GM21360 (cell line): ENCODE measurements at regions not wholly inside any gene's neighbourhood (a gene's known extent, or its start where the extent isn't known, plus 50 kb on each side); places are given as distances from the start of the nearest gene placed in this dataset.

Experiments
- ATAC-seq: cut with Tn5 transposase; IDR thresholded peaks from one replicate; pipeline ENCODE4 v1.9.1; 2021; ENCODE audit warnings: mild to moderate bottlenecking, moderate library complexity; ENCODE audit not compliant: unreplicated experiment

DNA sequence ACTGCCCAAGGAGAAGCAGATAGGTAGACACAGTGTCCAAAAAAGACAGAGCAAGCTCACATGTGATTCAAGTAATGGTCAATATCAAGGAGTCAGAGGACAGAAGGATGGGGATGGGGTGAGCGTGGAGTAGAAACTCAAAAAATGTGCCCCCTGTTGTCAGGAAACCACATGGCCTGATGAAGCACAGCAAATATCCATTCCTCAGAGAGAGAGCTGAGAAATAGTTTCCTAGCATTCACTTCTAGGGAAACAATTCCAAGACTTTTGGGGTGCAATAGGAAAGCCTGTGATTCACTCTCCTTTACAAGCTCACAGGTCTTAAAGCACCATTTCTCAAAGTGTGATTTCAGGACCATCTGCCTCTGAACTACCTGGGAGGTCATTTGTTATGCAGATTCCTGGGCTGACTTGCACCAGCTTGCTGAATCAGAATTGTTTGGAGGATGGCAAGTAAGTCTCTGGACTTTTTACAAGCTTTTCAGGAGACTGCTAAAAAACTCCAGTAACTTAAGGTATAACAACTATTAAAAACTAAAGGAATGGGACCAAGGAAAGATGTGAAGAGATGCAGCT is 432.8 kb downstream of the HDGFL1 start:
- no peak for ATAC-seq

GRCh38 chr6:23003671-23004467 is 434.5 kb downstream of the HDGFL1 start:
- ATAC-seq: no peak

DNA sequence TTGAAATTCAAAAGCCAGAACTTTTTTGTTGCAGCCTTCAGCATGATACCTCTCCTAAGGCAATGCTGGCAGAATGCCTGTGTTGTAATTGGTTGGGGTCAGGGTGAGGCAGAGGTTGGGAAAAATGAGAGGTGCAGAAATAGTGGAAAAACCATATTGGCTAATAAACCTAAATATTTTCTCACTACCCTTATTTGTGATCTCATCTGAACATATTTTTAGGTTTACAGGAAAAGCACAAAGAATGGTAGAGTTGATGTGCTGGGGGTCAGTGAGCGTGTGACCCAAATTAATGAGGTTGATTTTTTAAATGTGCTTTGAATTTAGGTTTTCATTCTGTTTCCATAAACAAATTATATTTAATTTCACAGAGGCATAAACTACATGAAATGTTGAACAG is 437.3 kb downstream of the HDGFL1 start:
- ATAC-seq: no peak

GRCh38 chr6:23011615-23012014 is 442.2 kb downstream of the HDGFL1 start:
- ATAC-seq: no peak

DNA sequence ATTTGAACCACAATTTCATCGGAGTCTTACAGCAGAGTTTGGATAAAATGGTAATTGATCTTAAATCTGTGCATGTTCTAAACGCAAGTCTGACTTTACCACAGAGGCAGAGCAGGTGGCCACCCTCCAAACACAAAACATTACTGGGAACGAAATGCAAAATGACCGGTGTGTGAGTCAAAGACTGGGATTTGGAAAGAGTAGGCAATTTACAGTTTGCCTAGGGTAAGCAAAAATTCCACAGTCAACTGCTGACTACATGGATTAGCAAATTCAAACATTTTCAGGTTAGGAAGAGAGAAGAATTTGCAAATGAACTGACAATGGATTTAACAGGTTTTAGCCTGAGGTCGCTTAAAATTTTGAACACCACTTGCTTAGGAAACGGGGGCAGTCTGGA is 444.4 kb downstream of the HDGFL1 start:
- no peak for ATAC-seq

DNA sequence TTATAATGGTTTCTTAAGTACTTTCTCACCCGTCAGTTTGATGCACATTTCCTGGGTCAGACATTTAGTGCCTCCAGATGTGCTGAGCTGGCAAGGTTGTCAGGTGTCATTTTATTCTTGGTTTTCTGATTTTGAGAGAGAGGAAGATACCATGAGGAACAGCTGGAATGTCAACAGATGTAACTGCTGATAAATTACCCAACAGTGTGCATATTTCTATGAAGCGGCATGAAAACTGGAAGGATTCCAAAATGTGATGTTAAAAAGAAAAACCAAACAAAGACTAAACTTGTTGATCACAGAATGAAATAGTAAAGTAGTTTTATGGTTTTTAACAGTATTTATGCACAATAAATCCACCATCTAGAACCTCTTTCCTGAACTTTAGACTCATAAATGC is 447.3 kb downstream of the HDGFL1 start:
- ATAC-seq: no peak

DNA sequence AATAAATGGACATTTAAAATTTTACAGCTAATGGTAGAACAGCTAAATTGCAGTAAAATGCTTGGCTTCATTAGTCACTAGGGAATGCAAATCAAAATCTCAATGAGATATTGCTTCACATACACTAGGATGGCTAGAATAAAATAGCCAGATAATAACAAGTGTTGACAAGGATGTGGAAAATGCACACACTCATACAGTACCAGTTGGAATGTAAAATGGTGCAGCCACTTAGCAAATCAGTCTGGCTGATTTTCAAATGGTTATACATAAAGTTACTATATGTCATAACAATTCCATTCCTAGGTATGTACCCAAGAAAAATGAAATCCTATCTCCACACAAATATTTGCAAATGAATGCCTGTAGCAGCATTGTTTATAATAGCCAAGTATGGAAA is 452.1 kb downstream of the HDGFL1 start:
- ATAC-seq: no peak

- ATAC-seq: no peak
These were observed 457.9 kb downstream of the HDGFL1 start for GRCh38 chr6:23027281-23027680.

- ATAC-seq: no peak
These were observed 462.6 kb downstream of the HDGFL1 start for GRCh38 chr6:23031986-23032385.

GRCh38 chr6:23034926-23035325 is 465.6 kb downstream of the HDGFL1 start:
- ATAC-seq: no peak

GRCh38 chr6:23036406-23036983 is 467.1 kb downstream of the HDGFL1 start:
- no peak for ATAC-seq

DNA sequence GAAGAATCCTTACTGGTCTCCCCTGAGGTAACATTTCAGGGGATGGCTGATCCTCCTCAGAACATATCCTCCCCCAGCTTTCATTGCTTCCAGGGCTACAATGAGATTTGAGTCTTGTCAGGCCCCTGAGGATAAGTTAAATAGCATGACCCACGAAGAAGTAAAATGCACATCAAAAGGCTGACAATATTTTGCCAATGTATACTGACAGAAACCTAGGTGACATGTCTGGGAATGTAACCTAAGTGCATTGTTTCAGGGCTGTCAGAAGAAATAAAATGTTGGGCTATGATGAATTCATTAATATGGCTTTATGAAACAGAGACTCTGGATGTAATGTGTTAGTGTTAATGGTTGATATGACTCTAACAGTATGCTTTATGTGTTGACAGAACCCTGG is 471.5 kb downstream of the HDGFL1 start:
- no peak for ATAC-seq

GRCh38 chr6:23045280-23045679 is 475.9 kb downstream of the HDGFL1 start:
- ATAC-seq: no peak

GRCh38 chr6:23055523-23055922 is 486.2 kb downstream of the HDGFL1 start:
- ATAC-seq: no peak

DNA sequence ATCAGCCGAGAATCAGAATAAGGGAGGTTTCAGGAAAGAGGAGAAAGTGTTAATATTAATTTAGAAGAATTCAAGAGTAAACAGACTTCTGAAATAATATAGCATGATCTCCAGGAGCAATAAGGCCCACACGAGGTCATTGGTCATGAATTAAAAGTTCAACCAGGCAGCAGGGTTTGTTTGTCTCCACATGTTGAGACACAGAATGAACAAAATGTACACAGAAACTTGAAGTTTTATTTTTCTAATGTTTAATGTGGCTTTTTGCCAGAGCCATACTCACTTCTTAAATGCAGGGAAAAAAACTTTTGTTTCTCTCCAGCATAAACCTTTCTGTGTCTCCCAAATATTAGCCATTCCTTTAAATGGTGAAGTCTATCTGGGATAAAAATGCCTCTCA is 504.5 kb downstream of the HDGFL1 start:
- ATAC-seq: no peak

DNA sequence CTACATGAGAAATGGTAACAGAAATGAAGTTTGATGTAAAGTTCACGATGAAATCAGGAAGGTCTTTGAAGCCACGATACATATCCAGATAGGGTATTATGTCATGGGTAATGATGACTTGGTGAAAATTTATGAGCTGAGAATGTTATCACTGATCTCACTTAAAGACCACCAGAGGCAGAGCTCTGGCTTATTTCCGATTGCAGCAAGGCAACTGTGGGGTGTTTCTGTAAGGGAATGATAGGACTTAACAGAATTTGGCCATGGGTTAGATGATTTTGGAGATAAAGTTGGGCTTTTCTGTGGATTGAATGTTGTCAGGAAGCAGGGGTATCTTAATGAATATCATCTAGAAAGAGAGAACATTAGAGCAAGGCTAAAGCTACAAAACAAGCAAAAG is 508.4 kb downstream of the HDGFL1 start:
- no peak for ATAC-seq

- no peak for ATAC-seq
These were observed 512.3 kb downstream of the HDGFL1 start for GRCh38 chr6:23081701-23082100.

- ATAC-seq: no peak
These were observed 516.7 kb downstream of the HDGFL1 start for GRCh38 chr6:23086100-23086499.

GRCh38 chr6:23087471-23087870 is 518.1 kb downstream of the HDGFL1 start:
- no peak for ATAC-seq

GRCh38 chr6:23088761-23089160 is 519.4 kb downstream of the HDGFL1 start:
- ATAC-seq: no peak

DNA sequence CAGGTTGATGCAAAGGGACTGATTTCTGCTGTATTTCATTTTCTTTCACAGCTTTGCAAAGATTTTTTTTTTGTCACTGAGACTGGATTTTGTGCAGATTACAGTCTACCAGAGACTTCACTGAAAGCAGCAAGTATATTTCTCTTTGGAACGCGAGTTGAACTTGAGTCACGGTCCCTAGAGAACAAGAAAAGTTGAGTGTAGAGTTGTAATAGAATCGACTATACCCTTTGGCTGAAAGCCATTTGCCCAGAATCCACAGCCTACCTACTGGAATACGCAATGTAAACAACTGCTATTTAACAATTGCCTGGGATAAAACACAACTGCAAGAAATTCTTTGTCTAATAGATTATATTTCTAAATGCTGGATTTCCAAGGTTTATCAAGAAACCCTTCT is 520.6 kb downstream of the HDGFL1 start:
- ATAC-seq: no peak

- no peak for ATAC-seq
These were observed 522.4 kb downstream of the HDGFL1 start for GRCh38 chr6:23091795-23092194.
